Naive thymus-derived CD8-positive, alpha-beta T cell (primary cell): ENCODE measurements at regions not wholly inside any gene's neighbourhood (a gene's known extent, or its start where the extent isn't known, plus 50 kb on each side); places are given as distances from the start of the nearest gene placed in this dataset.

Source experiments
- ATAC-seq, 2 donors: fragments of 150-1000 bp; cut with Tn5 transposase in 1 of 2; sonication (Bioruptor Pico), chemical (Tn5 transposase) in 1 of 2; 1 replicate in 1 of 2; 2 replicates in 1 of 2; pipeline ENCODE4 v1.10.0; 2021; ENCODE audit warnings: mild to moderate bottlenecking in 2 of 2, moderate library complexity in 2 of 2
- POLR2A ChIA-PET: fragments of 350-600 bp; sonication (Branson Sonifier 250); formaldehyde crosslinking; loops from one replicate; lab custom pipeline; 2021; ENCODE audit warnings: antibody characterized with exemption; lab: Charles Lee
- DNase-seq, 10 donors: peaks; one replicate each; pipeline versions ENCODE4 v3.0.0 to v3.0.0-alpha.2; 2020 to 2022
- H3K27ac Mint-ChIP-seq, 10 donors: one replicate each; pipeline ENCODE4 v1.8.0; 2020 to 2022; ENCODE audit warnings: mild to moderate bottlenecking in 10 of 10, mixed read lengths in 10 of 10, moderate library complexity in 4 of 10, inconsistent platforms in 1 of 10
- H3K27me3 Mint-ChIP-seq, 5 donors: one replicate each; pipeline ENCODE4 v1.8.0; 2021 to 2022; ENCODE audit warnings: mixed read lengths in 5 of 5
- H3K36me3 Mint-ChIP-seq, 3 donors: one replicate each; pipeline ENCODE4 v1.8.0; 2020 to 2022; ENCODE audit warnings: mixed read lengths in 3 of 3, mild to moderate bottlenecking in 2 of 3, inconsistent platforms in 1 of 3
- H3K4me1 Mint-ChIP-seq, 4 donors: one replicate each; pipeline ENCODE4 v1.8.0; 2021 to 2022; ENCODE audit warnings: mixed read lengths in 4 of 4
- H3K4me3 Mint-ChIP-seq, 10 donors: one replicate each; pipeline ENCODE4 v1.8.0; 2020 to 2022; ENCODE audit warnings: mild to moderate bottlenecking in 10 of 10, mixed read lengths in 10 of 10, moderate library complexity in 6 of 10, inconsistent platforms in 1 of 10
- H3K9me3 Mint-ChIP-seq, 9 donors: one replicate each; pipeline ENCODE4 v1.8.0; 2020 to 2022; ENCODE audit warnings: mixed read lengths in 9 of 9, mild to moderate bottlenecking in 3 of 9, inconsistent platforms in 1 of 9, moderate library complexity in 1 of 9

GRCh38 chr4:123034023-123034422, 111.6 kb upstream of the NUDT6 start:
- H3K36me3 Mint-ChIP-seq = peaks cover 14 to 58% (median 27%) of the 10 kb centered on the region in 3 donors
- no peaks in the 10 kb centered on the region for H3K27me3 Mint-ChIP-seq
- no peak overlapping the region for H3K27ac Mint-ChIP-seq
- ATAC-seq (no peak), DNase-seq (no peak)
- no peaks in the 10 kb centered on the region for H3K9me3 Mint-ChIP-seq
- no peak overlapping the region for H3K4me3 Mint-ChIP-seq
- POLR2A ChIA-PET = no interaction called here
- H3K4me1 Mint-ChIP-seq = peaks cover 0 to 4% (median 0%) of the 10 kb centered on the region in 4 donors

GRCh38 chr4:123035239-123035638, 112.8 kb upstream of the NUDT6 start:
- Mint-ChIP-seq H3K27me3 (no peaks in the 10 kb centered on the region), H3K9me3 (peaks cover 0 to 4% (median 0%) of the 10 kb centered on the region in 9 donors), H3K4me1 (peaks cover 0 to 4% (median 0%) of the 10 kb centered on the region in 4 donors), H3K36me3 (peaks cover 18 to 51% (median 31%) of the 10 kb centered on the region in 3 donors), H3K27ac (no peak overlapping the region), H3K4me3 (no peak overlapping the region)
- no peak for DNase-seq
- ATAC-seq = no peak
- POLR2A ChIA-PET = no interaction called here

- POLR2A ChIA-PET = no interaction called here
- peaks cover 0 to 6% (median 3%) of the 10 kb centered on the region in 4 donors for H3K4me1 Mint-ChIP-seq
- no peak for ATAC-seq
These were observed 115.4 kb upstream of the NUDT6 start for GRCh38 chr4:123037804-123038203.

GRCh38 chr4:123042095-123042494, 119.7 kb upstream of the NUDT6 start:
- Mint-ChIP-seq H3K9me3 (peaks cover 16 to 51% (median 29%) of the 10 kb centered on the region in 9 donors), H3K27me3 (no peaks in the 10 kb centered on the region), H3K36me3 (peaks cover 51 to 68% (median 52%) of the 10 kb centered on the region in 3 donors), H3K27ac (no peak overlapping the region), H3K4me1 (peaks cover 0 to 7% (median 3%) of the 10 kb centered on the region in 4 donors), H3K4me3 (no peak overlapping the region)
- ATAC-seq = no peak
- DNase-seq = no peak
- POLR2A ChIA-PET = no interaction called here

More at GRCh38 chr4:123037804-123038203, 115.4 kb upstream of the NUDT6 start:
- no peak overlapping the region for H3K4me3 Mint-ChIP-seq
- no peak overlapping the region for H3K27ac Mint-ChIP-seq
- peaks cover 23 to 42% (median 39%) of the 10 kb centered on the region in 3 donors for H3K36me3 Mint-ChIP-seq
- DNase-seq = no peak
- peaks cover 6 to 18% (median 13%) of the 10 kb centered on the region in 9 donors for H3K9me3 Mint-ChIP-seq
- no peaks in the 10 kb centered on the region for H3K27me3 Mint-ChIP-seq

- H3K9me3 Mint-ChIP-seq = peaks cover 19 to 60% (median 36%) of the 10 kb centered on the region in 9 donors
These were observed 120.6 kb upstream of the NUDT6 start for GRCh38 chr4:123043013-123043412.

GRCh38 chr4:123043793-123044425, 121.5 kb upstream of the NUDT6 start:
- Mint-ChIP-seq H3K4me1 (peaks cover 0 to 11% (median 7%) of the 10 kb centered on the region in 4 donors), H3K4me3 (no peak overlapping the region), H3K9me3 (peaks cover 26 to 69% (median 45%) of the 10 kb centered on the region in 9 donors), H3K27me3 (no peaks in the 10 kb centered on the region), H3K36me3 (peaks cover 60 to 82% (median 62%) of the 10 kb centered on the region in 3 donors), H3K27ac (no peak overlapping the region)
- no peak for DNase-seq
- no peak for ATAC-seq
- POLR2A ChIA-PET = no interaction called here

More at GRCh38 chr4:123043013-123043412, 120.6 kb upstream of the NUDT6 start:
- POLR2A ChIA-PET = no interaction called here
- no peaks in the 10 kb centered on the region for H3K27me3 Mint-ChIP-seq
- H3K4me1 Mint-ChIP-seq = peaks cover 0 to 10% (median 4%) of the 10 kb centered on the region in 4 donors
- H3K36me3 Mint-ChIP-seq = peaks cover 58 to 74% (median 58%) of the 10 kb centered on the region in 3 donors
- H3K4me3 Mint-ChIP-seq = peak overlapping the region in 1 of 10 donors; percentile 42
- ATAC-seq (no peak), DNase-seq (no peak)
- H3K27ac Mint-ChIP-seq = no peak overlapping the region

GRCh38 chr4:123046096-123046495, 123.7 kb upstream of the NUDT6 start:
- H3K4me1 Mint-ChIP-seq = peaks cover 9 to 15% (median 11%) of the 10 kb centered on the region in 4 donors
- H3K36me3 Mint-ChIP-seq = peaks cover 69 to 80% (median 72%) of the 10 kb centered on the region in 3 donors
- POLR2A ChIA-PET = no interaction called here
- DNase-seq (no peak), ATAC-seq (no peak)
- H3K4me3 Mint-ChIP-seq = no peak overlapping the region
- H3K27me3 Mint-ChIP-seq = no peaks in the 10 kb centered on the region
- H3K9me3 Mint-ChIP-seq = peaks cover 27 to 91% (median 59%) of the 10 kb centered on the region in 9 donors
- H3K27ac Mint-ChIP-seq = no peak overlapping the region

GRCh38 chr4:123050018-123050417, 127.6 kb upstream of the NUDT6 start:
- Mint-ChIP-seq H3K4me3 (no peak overlapping the region), H3K27me3 (no peaks in the 10 kb centered on the region), H3K27ac (no peak overlapping the region), H3K4me1 (peaks cover 8 to 13% (median 9%) of the 10 kb centered on the region in 4 donors), H3K9me3 (peaks cover 20 to 82% (median 58%) of the 10 kb centered on the region in 9 donors), H3K36me3 (peaks cover 60 to 73% (median 68%) of the 10 kb centered on the region in 3 donors)
- ATAC-seq = no peak
- DNase-seq = no peak
- POLR2A ChIA-PET = no interaction called here

- H3K9me3 Mint-ChIP-seq = peaks cover 17 to 69% (median 50%) of the 10 kb centered on the region in 9 donors
- DNase-seq (no peak), ATAC-seq (no peak)
- POLR2A ChIA-PET = no interaction called here
- no peaks in the 10 kb centered on the region for H3K27me3 Mint-ChIP-seq
- H3K27ac Mint-ChIP-seq = no peak overlapping the region
- H3K4me1 Mint-ChIP-seq = peaks cover 8 to 13% (median 9%) of the 10 kb centered on the region in 4 donors
- H3K4me3 Mint-ChIP-seq = peak overlapping the region in 1 of 10 donors; percentile 48
- peaks cover 59 to 72% (median 59%) of the 10 kb centered on the region in 3 donors for H3K36me3 Mint-ChIP-seq
These were observed 129.6 kb upstream of the NUDT6 start for GRCh38 chr4:123052007-123052406.

- Mint-ChIP-seq H3K9me3 (peaks cover 6 to 39% (median 31%) of the 10 kb centered on the region in 9 donors), H3K36me3 (peaks cover 48 to 69% (median 60%) of the 10 kb centered on the region in 3 donors), H3K4me3 (no peak overlapping the region), H3K27me3 (no peaks in the 10 kb centered on the region), H3K4me1 (peaks cover 0 to 8% (median under 1%) of the 10 kb centered on the region in 4 donors), H3K27ac (no peak overlapping the region)
- DNase-seq (no peak), ATAC-seq (no peak)
- POLR2A ChIA-PET = no interaction called here
These were observed 133.5 kb upstream of the NUDT6 start for GRCh38 chr4:123055943-123056342.

- Mint-ChIP-seq H3K9me3 (peaks cover 0 to 20% (median 10%) of the 10 kb centered on the region in 9 donors), H3K4me3 (no peak overlapping the region), H3K36me3 (peaks cover 25 to 63% (median 62%) of the 10 kb centered on the region in 3 donors), H3K4me1 (peaks cover 0 to 4% (median 0%) of the 10 kb centered on the region in 4 donors), H3K27me3 (no peaks in the 10 kb centered on the region), H3K27ac (no peak overlapping the region)
- POLR2A ChIA-PET = no interaction called here
- ATAC-seq (no peak), DNase-seq (no peak)
These were observed 137.8 kb upstream of the NUDT6 start for GRCh38 chr4:123060039-123060770.

- POLR2A ChIA-PET = no interaction called here
- Mint-ChIP-seq H3K4me3 (no peak overlapping the region), H3K9me3 (peaks cover 0 to 12% (median 2%) of the 10 kb centered on the region in 9 donors), H3K27ac (no peak overlapping the region), H3K27me3 (no peaks in the 10 kb centered on the region), H3K36me3 (peaks cover 9 to 45% (median 41%) of the 10 kb centered on the region in 3 donors), H3K4me1 (peaks cover 0 to 4% (median 0%) of the 10 kb centered on the region in 4 donors)
- no peak for DNase-seq
- ATAC-seq = no peak
These were observed 142.0 kb upstream of the NUDT6 start for GRCh38 chr4:123064390-123064789.

- Mint-ChIP-seq H3K4me1 (no peaks in the 10 kb centered on the region), H3K4me3 (no peak overlapping the region), H3K27ac (no peak overlapping the region), H3K9me3 (no peaks in the 10 kb centered on the region), H3K36me3 (peaks cover 0 to 22% (median 21%) of the 10 kb centered on the region in 3 donors), H3K27me3 (no peaks in the 10 kb centered on the region)
- DNase-seq (no peak), ATAC-seq (no peak)
- POLR2A ChIA-PET = no interaction called here
These were observed 145.7 kb upstream of the NUDT6 start for GRCh38 chr4:123068081-123068480.
